SW480 (cell line): ENCODE measurements at regions not wholly inside any gene's neighbourhood (a gene's known extent, or its start where the extent isn't known, plus 50 kb on each side); places are given as distances from the start of the nearest gene placed in this dataset.

Experiments
- DNase-seq: peaks from one replicate; pipeline ENCODE4 v3.0.0-alpha.2; 2016; ENCODE audit warnings: low spot score

DNA sequence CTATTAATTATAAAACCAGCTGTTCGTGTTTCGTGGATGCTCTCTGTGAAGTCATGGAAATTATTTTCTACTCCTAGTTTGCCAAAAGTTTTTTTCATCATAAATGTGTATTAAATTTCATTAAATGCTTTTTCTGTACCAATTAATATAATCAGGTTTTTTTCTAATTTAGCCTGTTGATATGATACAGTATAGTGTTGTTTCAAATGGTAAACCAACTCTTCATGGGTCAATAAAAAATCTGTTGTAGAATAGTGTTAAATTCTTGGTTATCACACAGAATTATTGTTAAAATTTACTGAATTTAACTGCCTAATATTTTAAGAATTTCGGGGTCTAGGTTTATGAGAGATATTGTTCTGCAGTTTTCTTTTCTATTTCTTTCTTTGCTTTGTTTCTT, 505.9 kb upstream of the MANEA start:
- DNase-seq: no peak

DNA sequence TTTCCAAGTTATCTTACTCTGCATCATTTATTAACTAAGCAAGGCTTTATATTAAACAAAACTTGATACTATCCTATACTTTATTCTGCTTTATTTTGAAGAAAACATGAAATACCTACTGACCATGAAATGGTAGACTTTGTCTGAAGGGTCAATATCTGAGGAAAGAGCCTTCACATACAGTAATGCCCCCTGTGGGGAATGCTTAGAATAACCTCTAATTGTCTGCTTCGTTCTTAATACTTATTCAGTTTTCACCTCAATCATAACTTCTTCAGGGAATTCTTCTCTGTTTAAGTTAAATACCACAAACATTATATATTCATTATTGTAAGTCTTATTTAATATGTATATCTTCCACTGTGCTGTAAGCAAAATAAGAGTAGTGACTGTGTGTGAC, 498.9 kb upstream of the MANEA start:
- DNase-seq: no peak

DNA sequence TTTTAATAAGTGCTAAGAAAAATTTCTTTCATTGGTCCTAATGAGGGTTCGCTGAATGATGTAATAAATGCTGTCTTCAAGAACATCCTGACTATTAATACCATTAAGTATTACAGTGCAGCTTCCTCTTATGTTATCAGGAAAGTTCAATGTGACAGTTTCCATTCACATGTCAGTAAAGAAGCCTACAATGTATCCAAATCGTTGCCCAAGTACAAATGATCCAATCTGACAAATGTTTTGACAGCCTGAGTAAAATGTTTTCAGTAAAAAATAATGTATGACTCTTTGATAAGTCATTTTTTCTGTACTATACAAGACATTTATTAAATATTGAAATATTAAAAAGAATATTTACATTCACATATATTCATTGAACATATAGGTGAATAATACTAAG, 496.1 kb upstream of the MANEA start:
- no peak for DNase-seq

DNA sequence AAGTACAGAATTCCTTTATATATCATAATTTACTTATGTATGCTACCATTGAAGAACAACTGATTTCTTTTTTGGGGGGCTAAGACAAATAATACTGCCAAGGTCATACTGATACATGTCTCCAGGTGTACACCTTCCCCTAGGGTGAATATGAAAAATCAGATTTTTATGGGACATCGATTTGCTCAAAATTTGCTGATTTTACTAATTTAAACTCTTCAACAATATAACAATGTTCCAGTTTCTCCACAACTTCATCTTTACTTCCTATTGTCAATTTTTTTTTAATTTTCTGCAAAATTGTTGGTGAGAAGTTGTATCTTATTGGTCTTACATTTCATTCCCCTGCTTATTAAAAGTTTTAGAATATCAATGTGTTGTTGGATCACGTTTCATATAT, 495.4 kb upstream of the MANEA start:
- no peak for DNase-seq

DNA sequence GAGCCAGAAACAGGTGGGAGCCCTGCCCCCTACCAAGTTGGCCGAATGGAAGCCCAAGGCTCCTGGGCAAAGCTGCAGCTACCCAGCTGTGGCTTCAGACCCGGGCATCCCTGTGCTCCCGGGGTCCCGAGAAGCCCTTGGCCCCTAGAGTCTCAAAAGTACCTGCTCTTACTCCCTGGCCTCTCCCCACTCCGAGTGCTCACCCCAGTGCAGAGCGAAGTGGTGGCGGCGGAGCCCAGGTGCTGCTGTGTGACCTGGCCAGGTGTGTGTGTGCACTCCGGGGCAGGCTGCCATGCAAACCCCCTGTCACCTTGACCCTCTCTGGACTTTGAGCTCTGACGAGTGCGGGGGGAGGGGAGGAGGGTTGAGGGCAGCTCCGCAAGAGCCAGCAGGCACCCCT, 493.8 kb upstream of the MANEA start:
- DNase-seq: no peak

DNA sequence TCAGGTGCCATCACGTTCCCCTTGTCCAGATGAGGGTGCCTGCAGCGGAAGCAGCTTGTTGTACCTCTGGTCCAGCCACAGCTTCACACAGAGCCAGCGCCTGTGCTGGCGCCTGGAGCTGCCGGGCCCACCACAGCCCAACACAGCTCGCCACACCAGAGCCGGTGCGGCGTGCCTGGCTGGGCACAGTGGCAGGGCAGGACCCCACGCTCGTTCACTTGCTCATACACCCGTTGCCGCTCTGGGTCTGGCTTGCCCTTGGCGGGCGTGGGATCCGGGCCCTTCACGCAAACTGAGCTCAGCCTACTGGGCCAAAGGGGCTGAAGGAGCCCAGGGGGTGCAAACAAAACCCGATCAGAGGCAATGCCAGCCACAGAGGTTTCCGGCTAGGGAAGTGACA, 492.5 kb upstream of the MANEA start:
- no peak for DNase-seq

DNA sequence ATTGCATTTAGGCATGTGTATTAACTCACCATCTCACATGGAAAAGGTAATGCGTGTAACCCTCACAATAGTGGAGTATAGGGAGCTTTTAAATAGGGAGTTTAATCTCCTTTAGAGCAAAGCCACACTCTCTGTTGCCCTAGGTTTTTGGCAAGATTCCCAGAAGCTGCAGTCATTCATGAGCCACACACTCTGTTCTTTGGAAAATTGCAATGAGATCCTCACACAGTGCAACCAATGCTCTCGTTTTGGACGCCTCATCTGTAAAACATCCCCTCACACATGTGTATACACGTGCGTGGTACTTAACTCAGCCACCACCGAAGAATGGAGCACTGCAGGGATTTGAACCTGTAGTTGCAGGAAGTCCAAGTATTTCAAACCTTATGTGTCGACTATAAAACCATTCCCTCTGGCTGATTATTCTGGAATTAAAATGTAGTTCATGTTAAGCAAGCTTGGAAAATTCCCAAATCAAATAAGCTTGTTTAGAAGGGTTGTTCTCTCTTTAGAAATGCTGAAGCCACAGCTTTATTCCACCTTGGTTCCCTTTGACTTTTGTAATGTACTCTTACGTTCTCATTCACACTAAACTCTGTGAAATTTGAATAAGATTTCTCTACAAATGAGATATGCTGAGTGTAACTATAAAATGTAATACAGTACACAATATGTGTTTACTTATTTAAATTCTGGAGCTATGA, 489.8 kb upstream of the MANEA start:
- DNase-seq: peak; percentile 26

DNA sequence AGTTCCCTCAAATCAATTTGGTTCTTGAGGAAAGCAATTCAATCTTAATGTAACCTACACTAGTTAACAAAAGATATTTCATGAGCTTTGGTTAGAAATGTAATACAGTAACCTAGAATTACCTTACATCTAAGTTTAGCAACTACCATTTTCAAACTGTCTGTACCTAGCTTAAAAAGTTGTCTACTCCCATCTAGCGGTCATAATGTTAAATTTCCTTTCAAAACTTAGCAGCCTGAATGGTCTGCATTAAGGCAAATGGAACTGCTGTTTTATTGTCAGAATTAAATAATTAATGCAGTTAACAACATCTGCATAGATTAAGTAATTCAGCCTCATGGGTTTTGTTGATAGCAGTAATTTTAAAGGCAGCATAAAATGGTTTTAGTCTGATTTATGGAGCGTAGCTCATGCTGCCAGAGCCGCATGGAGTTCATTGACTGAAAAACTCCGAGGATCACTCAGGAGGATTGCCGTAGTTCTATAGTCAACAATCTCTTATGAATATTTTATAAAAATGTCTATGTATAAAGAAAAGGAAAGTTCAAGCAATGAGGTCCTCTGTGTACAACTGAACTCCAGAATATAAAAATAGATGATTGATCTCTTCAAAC, 485.4 kb upstream of the MANEA start:
- peak; percentile 74 for DNase-seq

DNA sequence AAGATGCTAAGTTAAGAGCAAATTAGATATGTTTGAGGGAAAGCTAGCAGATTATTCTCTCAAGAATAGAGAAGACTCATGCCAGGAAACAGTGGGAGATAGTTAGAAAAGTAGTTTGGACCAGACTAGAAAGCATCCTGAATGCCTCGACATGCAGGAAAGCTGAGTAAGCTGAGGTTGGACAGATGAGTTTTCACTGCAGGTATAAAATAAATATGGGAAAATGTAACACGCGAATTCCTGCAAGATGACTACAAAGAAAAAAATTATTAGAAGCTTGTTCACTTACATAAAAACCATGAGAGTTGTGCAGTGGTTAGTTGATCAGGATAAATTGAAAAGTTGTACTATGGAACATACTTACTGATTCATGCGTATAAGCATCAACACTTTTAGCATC, 484.2 kb upstream of the MANEA start:
- no peak for DNase-seq

DNA sequence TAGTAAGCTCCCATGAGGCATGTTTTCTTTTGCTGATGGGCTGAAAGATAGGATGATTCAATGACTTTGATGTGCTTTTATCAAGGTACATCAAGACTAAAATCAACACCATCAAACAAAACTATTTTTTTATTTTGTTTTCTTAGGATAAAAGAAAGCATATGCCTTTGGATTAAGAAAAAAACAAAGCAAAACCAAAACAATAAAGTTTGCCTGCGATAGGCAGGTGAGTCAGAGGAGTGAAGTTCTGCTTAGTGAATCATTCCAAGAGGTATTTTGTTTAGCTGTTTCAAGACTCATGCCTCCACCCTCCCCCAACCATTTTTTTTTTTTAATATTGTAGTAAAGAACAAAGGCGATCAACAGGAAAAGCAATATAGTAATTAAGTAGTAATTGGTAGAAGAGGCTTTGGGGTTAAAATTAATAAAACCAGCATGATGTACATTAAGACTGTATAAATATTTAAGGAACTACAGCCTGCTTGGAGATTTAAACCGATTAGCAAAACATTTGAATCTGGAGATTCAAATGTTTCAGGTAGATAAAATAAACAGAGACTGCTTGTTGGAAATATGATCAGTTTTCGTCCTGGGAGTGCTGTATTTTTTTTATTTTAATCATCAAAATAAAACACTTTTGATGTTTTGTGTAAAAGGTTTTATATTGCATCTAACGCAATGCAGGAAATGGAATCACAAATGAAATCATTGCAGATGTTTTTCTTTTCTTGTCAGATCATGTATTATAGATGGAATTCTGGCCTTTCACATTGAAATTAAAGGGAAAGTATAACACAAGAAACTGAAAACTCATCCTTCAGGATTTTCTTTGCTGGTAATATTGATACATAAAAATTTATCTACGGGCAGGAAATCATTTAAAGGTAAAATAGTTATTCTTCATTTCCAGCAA, 482.3 kb upstream of the MANEA start:
- peak; percentile 92 for DNase-seq

DNA sequence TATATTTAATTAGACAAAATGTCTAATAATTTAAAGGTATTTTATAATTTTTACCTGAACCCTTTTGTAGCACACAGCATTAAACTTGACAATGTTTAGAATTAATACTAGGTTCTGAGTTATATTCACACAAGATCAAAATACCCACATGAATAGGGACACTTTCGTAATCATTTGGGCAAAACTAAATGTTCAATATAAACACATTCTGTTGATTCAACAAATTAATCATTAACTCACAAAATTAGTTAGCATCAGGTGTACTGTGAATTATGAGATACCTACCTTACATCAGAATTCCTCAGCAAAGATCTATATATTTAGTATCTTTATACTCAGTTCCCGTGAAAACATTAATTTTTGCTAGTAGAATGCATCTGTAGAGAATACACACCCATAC, 481.5 kb upstream of the MANEA start:
- DNase-seq: peak; percentile 59

DNA sequence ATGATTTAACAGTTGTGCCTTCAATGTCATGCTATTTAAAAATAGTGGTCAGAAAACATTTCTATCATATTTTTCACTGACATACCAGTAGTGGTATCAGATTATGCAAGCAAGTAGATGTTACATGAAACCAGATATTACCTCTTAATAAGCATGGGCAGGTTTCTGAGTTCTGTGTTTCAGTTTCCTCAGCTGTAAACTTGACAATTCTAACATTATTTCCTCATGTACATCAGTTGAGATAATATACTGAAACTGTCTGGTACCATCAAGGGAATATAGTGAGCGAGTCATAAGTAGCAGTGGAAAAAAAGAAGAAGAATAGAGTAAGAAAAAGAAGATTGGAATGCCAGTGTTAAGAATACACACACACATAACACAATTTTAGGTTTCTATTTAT, 477.9 kb upstream of the MANEA start:
- no peak for DNase-seq

DNA sequence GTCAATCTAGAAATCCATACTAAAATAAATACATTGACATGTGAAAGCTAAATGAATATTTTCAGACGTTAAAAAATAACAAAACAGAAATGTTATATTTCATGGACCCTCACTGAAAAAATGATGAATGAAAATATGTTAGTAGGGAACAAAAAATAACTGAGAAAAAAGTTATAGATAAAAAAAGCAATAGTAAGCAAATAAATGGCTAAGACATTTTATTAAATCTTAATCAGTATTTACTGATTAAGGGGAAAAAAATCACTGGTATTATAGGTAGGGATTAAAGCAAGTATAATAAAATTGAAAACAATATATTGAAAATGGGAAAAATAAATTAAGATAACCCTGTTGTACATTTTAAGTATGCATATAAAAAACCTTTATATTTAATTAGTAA, 468.1 kb upstream of the MANEA start:
- DNase-seq: no peak

DNA sequence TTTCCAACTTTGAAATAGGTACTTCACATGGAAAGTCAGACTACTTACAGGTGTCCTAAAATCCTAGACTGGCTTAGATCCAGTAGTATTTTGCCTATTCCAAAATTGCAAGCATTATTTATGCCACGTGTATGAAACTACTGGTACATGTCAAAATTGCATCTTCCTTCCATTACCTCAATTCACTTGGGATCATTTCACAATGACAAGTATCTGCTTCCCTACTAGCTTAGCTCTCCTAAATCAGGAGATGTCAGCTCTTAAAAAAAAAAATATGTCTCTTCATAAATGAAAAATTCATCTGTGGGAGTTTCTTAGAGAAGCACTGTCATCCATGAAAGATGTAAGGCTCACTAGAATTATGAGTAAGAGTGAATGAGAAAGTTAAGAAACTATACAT, 466.6 kb upstream of the MANEA start:
- no peak for DNase-seq

DNA sequence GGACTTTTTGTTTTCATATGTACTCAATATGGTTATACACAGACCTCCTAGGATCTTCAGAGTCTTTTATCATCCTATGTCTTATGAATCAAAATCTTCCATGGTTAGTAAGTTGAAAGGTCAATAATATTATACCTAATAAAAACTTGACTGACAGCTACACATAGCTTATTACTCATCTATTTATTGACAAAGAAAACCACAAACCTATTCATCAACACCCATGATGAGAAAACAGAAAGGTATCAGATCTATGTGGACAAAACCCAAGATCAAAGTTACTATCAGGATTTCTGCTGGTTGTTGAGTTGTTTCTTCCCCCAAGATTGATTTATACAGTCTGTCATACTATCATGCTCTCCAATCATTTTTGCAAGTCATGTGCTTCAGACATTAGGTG, 460.1 kb upstream of the MANEA start:
- peak; percentile 84 for DNase-seq

DNA sequence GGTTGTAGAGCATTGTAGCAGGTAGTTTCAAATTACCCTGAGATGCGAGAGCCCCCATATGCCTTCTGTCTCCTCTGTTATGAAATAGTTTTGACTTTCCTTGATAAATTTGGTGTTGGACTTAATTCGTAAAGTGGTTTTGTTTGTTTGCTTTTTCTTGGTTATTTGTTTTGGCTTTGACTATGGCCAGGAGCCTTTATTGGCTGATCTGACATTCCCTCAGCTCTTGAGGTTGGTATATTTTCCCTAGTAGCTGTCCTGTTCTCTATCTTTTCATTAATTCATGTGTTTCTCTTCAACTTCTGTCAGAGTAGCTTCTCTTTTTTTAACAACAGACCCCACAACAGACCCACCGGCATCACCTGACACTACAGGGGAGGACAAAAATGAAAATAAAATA, 457.4 kb upstream of the MANEA start:
- DNase-seq: no peak

DNA sequence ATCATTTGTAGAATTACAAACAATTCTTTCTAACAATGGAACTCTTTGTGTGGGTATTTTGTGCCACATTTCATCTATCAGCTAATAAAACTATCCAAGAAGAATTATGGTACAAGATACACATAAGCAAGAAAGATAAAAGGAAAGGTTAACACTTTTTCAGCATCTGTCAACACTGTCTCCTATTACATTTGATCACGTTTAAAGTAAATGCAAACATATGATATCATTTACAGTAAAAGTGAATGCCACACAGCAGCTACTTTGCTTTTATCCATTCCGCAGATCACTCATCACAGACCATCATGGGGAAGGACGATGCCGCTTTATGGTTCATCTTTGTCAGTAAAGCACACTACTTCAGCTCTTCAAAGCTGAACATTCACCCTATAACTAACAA, 456.4 kb upstream of the MANEA start:
- DNase-seq: peak; percentile 91

DNA sequence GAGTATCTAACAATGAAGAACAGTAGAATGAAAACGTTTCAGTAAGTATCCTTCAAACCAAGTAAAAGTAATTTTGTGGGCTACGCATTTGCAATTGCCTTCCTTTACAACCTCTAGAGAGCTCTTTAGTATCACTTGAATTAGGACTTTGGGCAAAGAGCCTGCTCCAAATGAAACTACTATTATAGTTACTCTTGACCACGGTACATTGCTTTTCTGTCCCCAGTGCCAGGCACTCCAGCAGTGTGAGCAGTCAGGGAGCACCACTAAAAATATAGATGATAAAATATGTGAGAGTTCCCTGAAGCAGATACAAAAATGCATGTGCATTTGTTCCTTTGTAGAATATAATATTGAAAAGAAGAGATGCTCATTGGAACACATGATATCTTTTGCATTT, 450.1 kb upstream of the MANEA start:
- no peak for DNase-seq

DNA sequence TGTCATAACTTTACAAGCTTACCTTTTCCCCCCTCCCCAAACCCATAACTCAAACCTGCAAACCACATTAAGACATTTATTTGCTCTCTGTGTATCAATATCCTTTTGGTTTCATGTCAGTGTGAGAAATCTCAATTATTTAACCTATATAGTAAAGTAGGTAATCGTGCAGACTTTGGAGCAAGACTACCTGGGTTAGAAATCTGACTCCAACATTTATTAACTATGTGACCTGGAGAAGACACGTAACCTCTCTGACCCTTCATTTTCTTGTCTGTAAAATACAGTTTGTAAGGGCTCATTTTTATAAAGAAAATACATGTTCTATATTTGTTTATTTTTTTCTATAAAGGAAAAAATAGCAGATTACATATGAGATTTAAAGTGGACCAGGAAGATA, 448.9 kb upstream of the MANEA start:
- DNase-seq: no peak

DNA sequence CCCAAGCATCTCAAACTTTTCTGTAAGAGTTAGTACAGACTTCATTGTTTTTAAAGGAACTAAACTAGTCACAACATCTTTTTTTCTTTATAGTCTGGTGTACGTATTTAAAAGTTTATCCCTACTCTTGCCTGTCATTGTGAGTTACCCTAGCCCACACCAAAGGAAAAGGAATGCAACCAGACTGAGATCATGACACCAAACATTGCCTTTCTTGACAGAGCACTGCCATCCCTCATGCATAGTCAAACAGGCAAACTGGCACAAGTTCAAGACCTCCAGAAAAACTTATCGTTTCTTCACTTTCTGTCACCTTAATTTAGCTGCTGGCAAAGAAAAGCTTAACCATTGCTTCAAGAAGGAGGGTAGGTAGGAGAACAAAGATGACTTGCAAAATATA, 448.4 kb upstream of the MANEA start:
- no peak for DNase-seq

DNA sequence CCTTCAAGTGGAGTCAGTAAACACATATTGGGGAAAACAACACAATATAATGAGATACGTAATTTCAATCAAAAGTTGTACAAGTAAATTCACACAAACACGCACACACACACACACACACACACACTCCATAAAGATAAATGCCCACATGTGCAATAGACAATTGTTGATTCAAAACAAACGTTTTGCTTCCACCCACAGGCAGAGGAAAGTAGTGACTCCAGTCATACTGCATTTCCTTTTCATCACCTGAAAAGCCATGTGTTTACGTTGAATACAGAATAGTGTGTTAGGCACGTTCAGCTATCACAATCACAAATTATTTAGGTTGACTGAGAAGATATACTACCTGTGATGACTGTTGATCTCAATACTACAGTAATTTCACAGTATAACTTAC, 443.8 kb upstream of the MANEA start:
- peak; percentile 49 for DNase-seq

DNA sequence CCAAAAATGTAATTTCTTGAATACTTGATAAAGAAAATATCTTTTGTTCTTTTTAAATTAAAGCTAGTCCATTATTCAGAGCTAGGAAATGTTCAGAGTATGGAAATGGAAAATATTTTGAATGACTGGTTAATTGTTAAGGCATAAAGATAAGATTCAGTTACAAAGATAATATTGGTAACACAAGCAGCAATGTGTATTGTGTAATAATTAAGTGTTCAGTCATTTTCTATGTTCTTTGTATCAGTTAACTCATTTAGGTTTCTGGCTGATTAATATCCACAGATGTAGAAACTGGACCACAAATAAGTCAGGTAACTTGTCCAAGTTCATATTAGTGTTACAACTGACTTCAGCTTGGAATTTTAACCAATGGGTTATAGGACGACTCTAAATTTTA, 442.2 kb upstream of the MANEA start:
- no peak for DNase-seq

DNA sequence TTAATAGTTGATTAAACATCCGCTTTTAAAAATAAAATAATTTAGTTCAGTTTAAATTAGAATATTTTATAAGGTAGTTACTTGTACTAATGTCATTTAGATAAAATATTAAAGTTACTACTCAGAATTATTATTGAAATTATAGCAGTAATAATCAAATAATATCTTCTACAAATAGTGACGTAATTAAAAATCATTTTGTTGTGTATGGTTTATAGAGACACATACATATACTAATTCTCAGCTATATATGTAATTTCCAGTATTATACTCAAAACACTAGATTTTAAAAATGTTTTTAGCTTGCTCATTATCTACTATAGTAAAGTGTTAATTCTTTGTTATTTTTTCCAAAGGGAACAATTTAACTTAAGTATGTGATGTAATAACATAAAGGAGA, 435.2 kb upstream of the MANEA start:
- no peak for DNase-seq
